ENCODE measurements at regions not wholly inside any gene's neighbourhood (a gene's known extent, or its start where the extent isn't known, plus 50 kb on each side); places are given as distances from the start of the nearest gene placed in this dataset.

DNA sequence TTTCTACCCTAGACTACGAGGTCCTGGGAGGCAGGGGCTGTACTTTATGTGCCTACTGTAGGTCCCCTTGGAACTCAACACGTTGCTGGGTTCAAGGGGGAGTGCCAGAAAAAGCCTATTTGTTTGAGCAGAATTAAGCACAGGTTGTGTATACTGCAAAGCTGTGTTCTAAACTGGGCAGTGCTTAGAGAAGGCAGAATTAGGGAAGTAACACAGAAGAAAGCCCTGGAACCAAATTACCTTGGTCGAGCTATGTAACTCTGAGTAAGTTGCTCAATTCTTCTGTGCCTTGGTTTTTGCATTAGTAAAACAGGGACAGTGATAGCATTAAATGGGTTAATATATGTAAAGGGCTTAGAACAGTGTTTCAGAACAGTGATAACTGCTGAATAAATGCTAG is 245.0 kb upstream of the SFRP2 start:
- Histone ChIP-seq H3K27me3 (replicated peaks in 1 of 4; ENCODE audit: control extremely low read depth in 1 of 4, control insufficient read depth in 3 of 4, insufficient read depth in 4 of 4, low read length in 3 of 4) (peaks cover 0 to 5% (median 0%) of the 10 kb centered on the region in 4 experiments), H3K36me3 (replicated peaks in 1 of 2; ENCODE audit: control extremely low read depth in 1 of 2, control insufficient read depth in 1 of 2, extremely low read depth in 1 of 2, insufficient read depth in 2 of 2, low read length in 1 of 2) (no peaks in the 10 kb centered on the region), H3K79me2 (ENCODE audit: control insufficient read depth, insufficient read depth, low read length) (no peaks in the 10 kb centered on the region), H3K27ac (ENCODE audit: low read length in 2 of 2) (no peak overlapping the region), H3K4me1 (ENCODE audit: control insufficient read depth in 2 of 2, insufficient read depth in 2 of 2, low read length in 2 of 2) (no peaks in the 10 kb centered on the region), H3K4me3 (ENCODE audit: control extremely low read depth in 1 of 5, extremely low read depth in 1 of 5, insufficient read depth in 1 of 5, low read depth in 2 of 5, low read length in 4 of 5) (no peak overlapping the region), H4K20me1 (ENCODE audit: control insufficient read depth, insufficient read depth, low read length, poor library complexity, severe bottlenecking) (no peaks in the 10 kb centered on the region), H3K9ac (ENCODE audit: low read length) (no peak overlapping the region), H2AFZ (ENCODE audit: insufficient read depth, low read depth, low read length, poor library complexity, severe bottlenecking) (no peak overlapping the region), H3K9me3 (ENCODE audit: control extremely low read depth in 1 of 3, control insufficient read depth in 2 of 3, insufficient read depth in 1 of 3, low read length in 2 of 3) (peaks cover 0 to 6% (median 0%) of the 10 kb centered on the region in 3 donors), H3K4me2 (replicated peaks; ENCODE audit: low read depth, low read length, poor library complexity, severe bottlenecking) (no peak overlapping the region)
- TF ChIP-seq, protein P1, sequence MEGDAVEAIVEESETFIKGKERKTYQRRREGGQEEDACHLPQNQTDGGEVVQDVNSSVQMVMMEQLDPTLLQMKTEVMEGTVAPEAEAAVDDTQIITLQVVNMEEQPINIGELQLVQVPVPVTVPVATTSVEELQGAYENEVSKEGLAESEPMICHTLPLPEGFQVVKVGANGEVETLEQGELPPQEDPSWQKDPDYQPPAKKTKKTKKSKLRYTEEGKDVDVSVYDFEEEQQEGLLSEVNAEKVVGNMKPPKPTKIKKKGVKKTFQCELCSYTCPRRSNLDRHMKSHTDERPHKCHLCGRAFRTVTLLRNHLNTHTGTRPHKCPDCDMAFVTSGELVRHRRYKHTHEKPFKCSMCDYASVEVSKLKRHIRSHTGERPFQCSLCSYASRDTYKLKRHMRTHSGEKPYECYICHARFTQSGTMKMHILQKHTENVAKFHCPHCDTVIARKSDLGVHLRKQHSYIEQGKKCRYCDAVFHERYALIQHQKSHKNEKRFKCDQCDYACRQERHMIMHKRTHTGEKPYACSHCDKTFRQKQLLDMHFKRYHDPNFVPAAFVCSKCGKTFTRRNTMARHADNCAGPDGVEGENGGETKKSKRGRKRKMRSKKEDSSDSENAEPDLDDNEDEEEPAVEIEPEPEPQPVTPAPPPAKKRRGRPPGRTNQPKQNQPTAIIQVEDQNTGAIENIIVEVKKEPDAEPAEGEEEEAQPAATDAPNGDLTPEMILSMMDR (IDR thresholded peaks at IDR 0.05) = no peak
- TF ChIP-seq EZH2 (IDR thresholded peaks at IDR 0.05; ENCODE audit: borderline replicate concordance, insufficient read depth, low read depth, low read length, poor library complexity, severe bottlenecking) = no peak
- peaks cover 7% of the 10 kb centered on the region for H3K27me3 Mint-ChIP-seq
- ChIA-PET CTCF (no interaction called here), POLR2A (no interaction called here)
- intact Hi-C loops (cut with micrococcal nuclease) = no loop called here
- H3K4me3 Mint-ChIP-seq = no peak overlapping the region
- no peak overlapping the region for H3K27ac Mint-ChIP-seq
- H3K9me3 Mint-ChIP-seq (ENCODE audit: insufficient read depth) = no peaks in the 10 kb centered on the region
- WGBS (ENCODE audit: insufficient coverage) = 45% methylated on average over 3 of the region's 3 CpGs
- no peak for ATAC-seq (ENCODE audit: low read depth)
- no peaks in the 10 kb centered on the region for H3K4me1 Mint-ChIP-seq
- DNase-seq = no peak

DNA sequence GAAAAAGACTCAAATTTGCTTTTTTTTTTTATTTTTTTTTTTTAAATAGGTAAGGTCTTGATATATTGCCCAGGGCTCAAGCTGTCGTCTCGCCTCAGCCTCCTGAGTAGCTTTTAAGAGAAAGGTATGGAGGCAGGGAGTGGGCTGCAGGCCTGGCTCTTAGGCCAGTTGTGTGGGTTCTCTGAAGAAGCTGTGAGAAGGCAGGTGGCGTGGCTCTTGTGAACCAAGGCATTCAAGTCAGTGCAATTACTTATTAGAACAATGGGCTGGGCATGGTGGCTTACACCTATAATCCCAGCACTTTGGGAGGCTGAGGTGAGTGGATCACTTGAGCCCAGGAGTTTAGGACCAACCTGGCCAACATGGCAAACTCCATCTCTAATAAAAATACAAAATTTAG is 244.0 kb upstream of the SFRP2 start:
- no peaks in the 10 kb centered on the region for H3K79me2 ChIP-seq (ENCODE audit: control insufficient read depth, insufficient read depth, low read length)
- no peak overlapping the region for H3K4me2 ChIP-seq (replicated peaks; ENCODE audit: low read depth, low read length, poor library complexity, severe bottlenecking)
- DNase-seq (no peak), ATAC-seq (ENCODE audit: low read depth) (no peak)
- H3K4me1 ChIP-seq (ENCODE audit: control insufficient read depth in 2 of 2, insufficient read depth in 2 of 2, low read length in 2 of 2) = no peaks in the 10 kb centered on the region
- no peaks in the 10 kb centered on the region for H3K36me3 ChIP-seq (replicated peaks in 1 of 2; ENCODE audit: control extremely low read depth in 1 of 2, control insufficient read depth in 1 of 2, extremely low read depth in 1 of 2, insufficient read depth in 2 of 2, low read length in 1 of 2)
- H3K27me3 ChIP-seq (replicated peaks in 1 of 4; ENCODE audit: control extremely low read depth in 1 of 4, control insufficient read depth in 3 of 4, insufficient read depth in 4 of 4, low read length in 3 of 4) = peaks cover 0 to 5% (median 0%) of the 10 kb centered on the region in 4 experiments
- Mint-ChIP-seq H3K27ac (no peak overlapping the region), H3K9me3 (ENCODE audit: insufficient read depth) (no peaks in the 10 kb centered on the region), H3K4me1 (no peaks in the 10 kb centered on the region), H3K27me3 (peaks cover 7% of the 10 kb centered on the region), H3K4me3 (no peak overlapping the region)
- no peak overlapping the region for H3K9ac ChIP-seq (ENCODE audit: low read length)
- ChIA-PET POLR2A (no interaction called here), CTCF (no interaction called here)
- TF ChIP-seq, protein P1 (IDR thresholded peaks at IDR 0.05) = no peak
- no peak for TF ChIP-seq EZH2 (IDR thresholded peaks at IDR 0.05; ENCODE audit: borderline replicate concordance, insufficient read depth, low read depth, low read length, poor library complexity, severe bottlenecking)
- 91% methylated on average over 2 of the region's 3 CpGs for WGBS (ENCODE audit: insufficient coverage)
- no peaks in the 10 kb centered on the region for H4K20me1 ChIP-seq (ENCODE audit: control insufficient read depth, insufficient read depth, low read length, poor library complexity, severe bottlenecking)
- intact Hi-C loops (cut with micrococcal nuclease) = no loop called here
- H3K9me3 ChIP-seq (ENCODE audit: control extremely low read depth in 1 of 3, control insufficient read depth in 2 of 3, insufficient read depth in 1 of 3, low read length in 2 of 3) = peaks cover 0 to 6% (median 0%) of the 10 kb centered on the region in 3 donors
- no peak overlapping the region for H3K4me3 ChIP-seq (ENCODE audit: control extremely low read depth in 1 of 5, extremely low read depth in 1 of 5, insufficient read depth in 1 of 5, low read depth in 2 of 5, low read length in 4 of 5)
- no peak overlapping the region for H2AFZ ChIP-seq (ENCODE audit: insufficient read depth, low read depth, low read length, poor library complexity, severe bottlenecking)
- no peak overlapping the region for H3K27ac ChIP-seq (ENCODE audit: low read length in 2 of 2)
